HG03045 (cell line): ENCODE measurements at regions not wholly inside any gene's neighbourhood (a gene's known extent, or its start where the extent isn't known, plus 50 kb on each side); places are given as distances from the start of the nearest gene placed in this dataset.

Experiments
- ATAC-seq: cut with Tn5 transposase; IDR thresholded peaks from one replicate; pipeline ENCODE4 v1.9.1; 2021; ENCODE audit warnings: mild to moderate bottlenecking, moderate library complexity; ENCODE audit not compliant: unreplicated experiment

GRCh38 chr10:8513155-8514147, 459.0 kb downstream of the GATA3 start:
- no peak for ATAC-seq

GRCh38 chr10:8520382-8520781, 465.9 kb downstream of the GATA3 start:
- no peak for ATAC-seq

- no peak for ATAC-seq
Observed at GRCh38 chr10:8527773-8528172, 473.3 kb downstream of the GATA3 start.

GRCh38 chr10:8531116-8531515, 476.6 kb downstream of the GATA3 start:
- ATAC-seq: no peak

GRCh38 chr10:8532647-8533046, 478.2 kb downstream of the GATA3 start:
- no peak for ATAC-seq

GRCh38 chr10:8533462-8533861, 479.0 kb downstream of the GATA3 start:
- ATAC-seq: no peak

- ATAC-seq: no peak
Observed at GRCh38 chr10:8534096-8534495, 479.6 kb downstream of the GATA3 start.

- ATAC-seq: no peak
Observed at GRCh38 chr10:8534891-8535290, 480.4 kb downstream of the GATA3 start.

GRCh38 chr10:8539056-8539455, 484.6 kb downstream of the GATA3 start:
- ATAC-seq: no peak

- ATAC-seq: no peak
Observed at GRCh38 chr10:8543361-8544056, 489.0 kb downstream of the GATA3 start.

- ATAC-seq: no peak
Observed at GRCh38 chr10:8544057-8544380, 489.5 kb downstream of the GATA3 start.

GRCh38 chr10:8544500-8544899, 490.0 kb downstream of the GATA3 start:
- ATAC-seq: no peak

GRCh38 chr10:8554574-8554973, 500.1 kb downstream of the GATA3 start:
- no peak for ATAC-seq

- ATAC-seq: no peak
Observed at GRCh38 chr10:8556321-8556720, 501.8 kb downstream of the GATA3 start.

GRCh38 chr10:8563478-8563877, 509.0 kb downstream of the GATA3 start:
- no peak for ATAC-seq

- ATAC-seq: no peak
Observed at GRCh38 chr10:8566737-8567136, 512.2 kb downstream of the GATA3 start.

GRCh38 chr10:8568401-8568800, 513.9 kb downstream of the GATA3 start:
- no peak for ATAC-seq

- no peak for ATAC-seq
Observed at GRCh38 chr10:8575620-8576019, 521.1 kb downstream of the GATA3 start.

- ATAC-seq: no peak
Observed at GRCh38 chr10:8576281-8576680, 521.8 kb downstream of the GATA3 start.

- ATAC-seq: no peak
Observed at GRCh38 chr10:8576911-8577310, 522.4 kb downstream of the GATA3 start.

- no peak for ATAC-seq
Observed at GRCh38 chr10:8577686-8578085, 523.2 kb downstream of the GATA3 start.

GRCh38 chr10:8581521-8582225, 527.2 kb downstream of the GATA3 start:
- no peak for ATAC-seq
